ENCODE measurements at regions not wholly inside any gene's neighbourhood (a gene's known extent, or its start where the extent isn't known, plus 50 kb on each side); places are given as distances from the start of the nearest gene placed in this dataset.

GRCh38 chr1:58119971-58120370, 426.6 kb downstream of the OMA1 start:
- no peak for DNase-seq

GRCh38 chr1:58116284-58116683, 430.2 kb downstream of the OMA1 start:
- no peak for DNase-seq

- DNase-seq: no peak
These were observed 436.8 kb downstream of the OMA1 start for GRCh38 chr1:58109646-58110200.

- no peak for DNase-seq
These were observed 437.7 kb downstream of the OMA1 start for GRCh38 chr1:58108783-58109182.

DNA sequence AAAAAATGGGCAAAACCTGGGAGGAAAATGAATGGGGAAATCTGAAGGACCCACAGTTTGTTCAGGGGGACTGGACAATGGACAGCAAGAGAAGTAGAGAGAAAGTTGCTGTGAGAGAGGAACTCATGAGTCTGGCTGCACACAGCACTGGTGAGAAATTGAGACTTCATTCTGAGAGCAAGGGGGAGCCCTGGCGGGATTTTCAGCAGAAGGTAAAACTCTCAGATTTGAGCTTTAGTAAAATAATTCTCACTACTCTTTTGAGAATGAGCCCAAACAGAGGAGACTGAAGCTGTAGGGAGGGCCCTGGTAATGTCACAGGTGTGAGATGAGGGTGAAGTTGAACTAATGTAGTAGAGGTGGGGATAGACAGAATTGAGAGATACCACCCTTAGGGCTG, 438.6 kb downstream of the OMA1 start:
- no peak for DNase-seq

DNA sequence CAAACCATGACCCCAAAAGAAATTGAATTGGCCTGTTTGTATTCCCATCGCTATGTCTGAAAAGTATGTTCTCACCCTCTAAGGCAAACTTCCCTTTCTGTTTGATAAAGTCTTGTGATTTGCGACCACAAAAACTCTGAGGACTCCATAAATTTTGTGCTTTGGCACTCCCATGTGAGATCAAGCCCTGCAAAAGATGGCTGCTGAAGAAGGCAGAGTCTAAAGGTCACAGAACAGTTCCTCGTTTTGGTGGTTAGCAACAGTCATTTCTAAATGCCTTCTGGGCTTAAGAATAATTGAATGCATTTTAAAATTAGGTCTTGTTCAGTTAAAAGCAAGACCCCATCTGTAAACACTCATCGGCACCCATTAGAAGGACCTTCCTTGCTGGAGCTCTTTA, 441.6 kb downstream of the OMA1 start:
- DNase-seq: no peak

DNA sequence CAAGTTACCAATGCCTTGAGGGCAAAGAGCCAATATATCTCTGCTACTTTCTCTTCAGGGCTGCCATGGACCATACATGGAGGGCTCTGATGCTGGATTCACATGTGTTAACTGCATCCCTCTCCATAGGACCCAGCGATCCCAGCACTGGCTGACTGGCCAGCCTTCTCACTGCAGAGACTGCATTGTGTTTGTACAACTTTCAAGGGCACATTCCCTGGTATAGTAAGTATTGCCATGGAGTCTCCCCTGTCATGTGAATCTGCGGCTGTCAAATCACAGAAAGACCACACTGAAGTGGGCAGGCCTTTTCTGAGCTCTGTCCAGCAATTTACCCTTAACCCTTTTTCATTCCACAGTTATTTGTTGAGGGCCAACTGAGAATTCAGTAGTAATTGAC, 449.8 kb downstream of the OMA1 start:
- no peak for DNase-seq

DNA sequence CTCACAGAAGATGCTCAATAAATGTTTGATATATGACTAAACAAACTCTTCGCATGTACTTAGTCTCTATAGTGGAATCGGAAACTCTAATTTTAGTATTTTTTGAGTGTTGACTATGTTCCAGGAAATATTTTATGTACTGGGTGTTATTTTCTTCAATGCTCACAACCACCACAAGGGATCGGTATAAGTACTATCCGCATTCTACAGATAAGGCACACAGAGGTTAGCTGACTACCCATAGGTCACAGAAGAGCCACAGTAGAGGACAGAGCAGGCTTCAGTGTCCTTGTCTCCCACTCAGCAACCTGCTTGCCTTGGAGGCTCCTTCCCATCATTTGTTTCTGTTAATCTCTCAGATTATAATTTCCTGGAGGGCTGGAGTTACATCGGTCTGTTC, 451.3 kb downstream of the OMA1 start:
- DNase-seq: no peak

- no peak for DNase-seq
These were observed 452.3 kb downstream of the OMA1 start for GRCh38 chr1:58094221-58094620.

DNA sequence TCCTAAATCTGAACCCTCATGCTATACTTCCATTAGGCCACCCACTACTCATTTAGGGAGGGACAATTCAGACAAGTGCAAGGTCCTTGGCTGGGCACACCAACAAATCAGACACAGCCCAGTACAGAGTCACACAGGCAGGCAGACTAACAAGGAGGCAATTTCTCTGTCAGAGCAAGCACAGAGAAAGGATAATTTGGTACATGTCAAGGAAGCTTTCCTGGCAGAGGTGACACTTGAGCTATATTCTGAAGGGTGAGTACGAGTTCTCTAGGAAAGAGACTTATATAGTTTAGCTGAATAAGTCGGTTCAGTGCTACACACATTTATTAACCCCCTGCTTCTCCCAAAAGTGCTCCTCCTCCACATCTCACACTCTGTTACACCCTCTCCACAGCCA, 455.9 kb downstream of the OMA1 start:
- no peak for DNase-seq

DNA sequence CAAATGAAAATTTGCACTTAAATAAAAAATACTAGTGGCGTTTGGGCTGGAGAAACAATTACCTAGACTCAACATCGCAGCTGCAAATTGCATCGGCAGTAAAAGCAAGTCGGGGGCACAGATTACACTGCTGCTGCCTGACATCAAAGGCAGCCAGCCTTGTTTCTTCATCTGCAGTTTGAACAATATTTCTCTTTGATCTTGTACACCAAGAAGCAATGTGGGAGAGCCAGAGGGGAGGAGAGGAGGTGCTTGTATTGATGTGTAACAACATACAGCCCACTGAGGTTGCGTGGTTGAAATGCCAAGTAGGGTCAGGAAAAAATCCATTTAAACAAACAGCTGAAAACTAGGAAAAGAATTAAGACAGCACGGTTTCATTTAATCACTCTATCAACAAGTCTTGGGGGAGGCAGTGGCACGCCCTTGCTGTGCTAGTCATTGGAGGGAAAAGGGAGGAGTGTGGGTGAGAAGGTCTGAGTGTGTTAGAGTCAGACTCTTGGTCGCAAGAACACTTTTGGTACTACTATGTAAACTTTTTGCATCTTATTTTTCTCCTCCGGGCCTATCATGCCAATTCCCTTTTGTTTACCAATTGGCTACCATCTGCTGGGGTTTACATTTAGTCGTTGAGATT, 456.5 kb downstream of the OMA1 start:
- no peak for DNase-seq

DNA sequence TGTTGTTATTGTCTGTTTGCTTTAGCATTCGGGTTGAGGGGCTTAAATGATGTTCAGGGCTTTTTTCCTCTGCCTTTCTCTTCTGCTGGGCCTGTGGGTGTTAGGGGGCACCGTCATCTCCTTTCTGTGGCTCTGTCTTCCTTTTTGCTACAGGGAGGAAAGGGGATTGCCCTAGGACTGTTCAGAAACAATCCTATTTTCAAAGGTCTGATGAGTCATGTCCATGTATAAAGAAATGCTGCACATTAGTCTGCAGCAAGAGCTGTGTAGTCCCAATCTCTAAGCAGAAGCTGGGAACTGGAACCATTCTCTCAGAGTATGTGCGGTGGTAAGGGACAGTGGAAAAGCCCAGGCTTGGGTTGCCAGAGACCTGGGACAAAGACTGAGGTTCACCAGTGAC, 462.3 kb downstream of the OMA1 start:
- no peak for DNase-seq

- no peak for DNase-seq
These were observed 463.9 kb downstream of the OMA1 start for GRCh38 chr1:58082596-58082995.

GRCh38 chr1:58076258-58076657, 470.3 kb downstream of the OMA1 start:
- DNase-seq: peak; percentile 13

GRCh38 chr1:58075188-58075578, 471.3 kb downstream of the OMA1 start:
- DNase-seq: no peak

DNA sequence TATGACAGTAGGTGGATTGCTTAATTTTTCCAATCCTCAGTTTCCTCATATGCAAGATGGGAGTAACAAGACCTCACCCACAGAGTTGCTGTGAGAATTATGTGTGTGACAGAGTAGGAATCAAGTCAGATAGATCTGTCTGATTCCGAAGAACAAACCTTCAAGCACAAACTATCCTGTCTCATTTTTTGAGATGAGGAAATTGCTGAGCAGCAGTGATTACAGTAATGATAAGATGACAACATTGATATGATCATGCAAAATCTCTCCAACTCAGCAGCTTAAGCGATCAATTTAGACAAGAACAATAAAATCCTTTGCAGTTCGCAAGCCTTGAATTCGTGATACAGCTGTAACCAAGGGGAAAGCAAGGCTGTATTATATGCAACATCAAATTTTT, 474.1 kb downstream of the OMA1 start:
- no peak for DNase-seq

DNA sequence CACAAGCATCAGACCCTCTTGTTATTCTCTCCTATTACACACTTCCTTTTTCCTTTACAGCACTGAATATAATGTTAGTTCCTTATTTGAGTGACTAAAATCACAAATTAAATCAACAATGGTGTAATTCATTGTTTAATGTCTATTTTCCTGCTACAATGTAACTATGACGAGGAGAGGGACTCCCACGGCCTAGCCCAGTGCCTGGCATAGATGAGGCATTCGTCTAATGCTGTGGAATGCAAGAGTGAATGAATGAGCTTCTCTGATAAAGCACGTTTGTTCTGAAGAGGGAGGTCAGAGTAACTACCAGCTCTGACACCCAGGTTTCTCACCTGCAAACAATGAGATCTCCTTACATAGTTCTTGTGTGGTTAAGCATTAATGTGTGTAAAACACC, 479.4 kb downstream of the OMA1 start:
- no peak for DNase-seq

- no peak for DNase-seq
These were observed 481.0 kb downstream of the OMA1 start for GRCh38 chr1:58065520-58065919.

GRCh38 chr1:58064166-58064565, 482.4 kb downstream of the OMA1 start:
- no peak for DNase-seq

DNA sequence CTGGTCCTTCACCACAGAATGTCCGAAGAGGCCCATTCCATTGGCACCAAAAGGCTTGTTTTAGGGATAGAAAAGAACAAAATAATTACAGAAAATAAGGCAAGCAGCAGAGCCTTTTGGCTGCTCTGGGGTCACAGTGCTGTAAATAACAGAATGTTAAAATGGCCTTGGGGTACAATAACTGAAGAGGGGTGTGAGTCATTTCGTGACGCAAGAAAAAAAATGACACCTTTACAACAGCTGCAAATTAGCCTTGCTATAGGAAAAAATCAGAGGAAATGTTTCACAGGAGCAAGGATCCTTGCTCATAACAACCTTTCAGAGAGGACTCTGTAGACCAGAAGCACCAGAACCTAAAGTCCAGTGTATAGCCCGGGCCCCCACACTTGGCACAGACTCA, 483.4 kb downstream of the OMA1 start:
- no peak for DNase-seq

DNA sequence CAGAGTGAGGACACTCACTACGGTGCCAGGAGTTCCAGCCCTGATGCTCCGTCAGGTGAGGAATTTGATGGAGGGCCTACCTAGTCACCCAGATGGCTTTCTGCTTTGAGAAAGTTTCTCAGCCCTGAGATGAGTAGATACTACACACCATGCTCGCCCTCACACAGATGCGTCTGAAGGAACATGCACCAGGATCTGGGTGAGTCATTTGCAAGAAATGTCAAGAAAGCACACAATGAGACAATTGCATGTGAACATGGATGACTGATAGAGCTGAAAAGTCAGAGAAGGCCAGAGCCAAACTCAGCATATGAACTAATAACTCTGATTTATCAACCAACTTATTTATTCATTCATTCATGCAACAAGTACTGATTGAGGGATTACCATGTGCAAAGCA, 483.9 kb downstream of the OMA1 start:
- DNase-seq: no peak

DNA sequence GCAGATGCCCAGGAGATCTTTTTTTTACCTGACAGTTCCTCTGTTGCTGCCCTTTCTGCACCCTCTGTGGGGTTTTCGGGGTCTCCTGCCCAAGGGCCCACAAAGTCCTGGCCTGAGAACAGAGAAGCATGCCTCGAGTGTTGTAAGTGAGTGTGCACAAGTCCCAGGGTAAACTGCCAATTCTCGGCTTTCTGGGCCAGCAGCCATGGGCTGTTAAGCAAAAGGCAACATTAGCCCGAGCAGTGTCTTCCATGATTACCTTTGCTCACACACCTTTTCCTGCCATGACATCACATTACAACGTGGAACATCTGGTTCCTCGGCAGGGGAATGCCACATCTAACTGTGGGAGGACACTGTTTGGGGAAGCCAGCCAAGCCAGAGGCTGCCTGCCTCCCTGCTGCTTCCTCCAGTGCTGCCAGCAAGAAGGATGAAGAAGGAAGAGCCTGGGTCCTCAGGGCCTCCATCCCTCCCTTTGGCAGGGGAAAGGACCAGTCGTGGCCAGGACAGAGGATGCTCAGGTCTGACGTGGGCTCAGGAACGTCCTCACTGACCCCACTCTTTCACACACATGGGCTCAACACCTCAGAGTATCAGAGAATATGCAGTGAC, 485.9 kb downstream of the OMA1 start:
- no peak for DNase-seq

DNA sequence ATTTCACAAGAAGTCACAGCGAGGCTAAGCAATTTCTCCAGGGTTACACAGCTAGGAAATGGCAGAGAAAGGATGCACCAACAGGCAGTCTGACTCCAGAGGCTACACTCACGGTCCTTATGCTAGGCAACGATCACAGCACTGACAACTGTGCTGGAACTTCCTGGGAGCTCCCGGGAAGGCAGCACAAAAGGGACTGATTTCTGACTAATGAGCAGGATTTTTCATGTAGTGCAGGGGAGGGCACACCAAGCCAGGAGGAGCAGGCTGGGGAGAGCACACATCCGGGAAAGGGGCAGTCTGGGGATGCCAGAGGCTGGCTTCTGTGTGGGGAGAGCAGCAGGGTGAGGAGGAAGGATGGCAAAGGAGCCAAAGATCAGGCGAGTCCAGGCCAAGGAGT, 486.7 kb downstream of the OMA1 start:
- no peak for DNase-seq

- DNase-seq: no peak
These were observed 488.2 kb downstream of the OMA1 start for GRCh38 chr1:58058323-58058722.

DNA sequence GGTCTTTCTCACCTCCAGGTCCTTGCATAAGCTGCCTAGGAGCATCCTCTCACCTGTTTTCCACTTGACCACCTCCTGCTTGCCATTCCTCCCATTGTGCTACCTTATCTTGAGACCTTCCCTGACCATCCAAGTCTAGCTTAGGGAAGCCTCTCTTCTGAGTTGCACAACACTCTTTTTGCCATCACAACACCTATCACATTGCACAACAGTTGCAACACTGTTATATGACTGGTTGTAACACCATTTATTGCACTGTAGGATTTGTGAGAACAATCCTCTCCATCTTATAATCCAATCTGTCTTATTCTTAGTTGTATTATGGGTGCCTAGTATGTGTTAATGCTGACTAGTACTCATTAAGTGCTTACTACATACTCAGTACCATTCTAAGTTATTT, 488.7 kb downstream of the OMA1 start:
- DNase-seq: no peak
